Urinary bladder (tissue), 3 donors: ENCODE measurements at regions not wholly inside any gene's neighbourhood (a gene's known extent, or its start where the extent isn't known, plus 50 kb on each side); places are given as distances from the start of the nearest gene placed in this dataset.

ENCODE experiments used
- DNase-seq: peaks from one replicate; pipeline ENCODE4 v3.0.0-alpha.2; 2015; ENCODE audit errors: extremely low spot score
- H3K27ac ChIP-seq: one replicate; pipeline ENCODE4 v1.5.1; 2013; ENCODE audit warnings: low read depth, mild to moderate bottlenecking, moderate library complexity
- H3K36me3 ChIP-seq: one replicate; pipeline ENCODE4 v1.6.1; 2013; ENCODE audit warnings: mild to moderate bottlenecking, moderate library complexity; ENCODE audit not compliant: insufficient read depth
- H3K4me1 ChIP-seq: one replicate; pipeline ENCODE4 v1.6.1; 2013; ENCODE audit warnings: mild to moderate bottlenecking, moderate library complexity; ENCODE audit not compliant: insufficient read depth
- H3K4me3 ChIP-seq: one replicate; pipeline ENCODE4 v1.5.1; 2013; ENCODE audit warnings: low read depth, low read length
- WGBS: extraction: QIAGEN DNeasy Blood & Tissue Kit; methylation state at CpG from one replicate; pipeline ENCODE4 v1.1.7; 2013; 5-methylcytosine and 5-hydroxymethylcytosine counted together
- donor health status: healthy with polysubstance abuse.
- donor health status: healthy.

GRCh38 chr3:28669870-28670269 is 321.2 kb upstream of the AZI2 start:
- no peaks in the 10 kb centered on the region for H3K4me1 ChIP-seq
- no peak overlapping the region for H3K4me3 ChIP-seq
- no peaks in the 10 kb centered on the region for H3K36me3 ChIP-seq
- DNase-seq, result no peak
- no peak overlapping the region for H3K27ac ChIP-seq
- WGBS, result 91% methylated on average over 2 of the region's 2 CpGs

- WGBS, result 63% methylated on average over 2 of the region's 2 CpGs
- Histone ChIP-seq H3K36me3 (no peaks in the 10 kb centered on the region), H3K4me3 (no peak overlapping the region), H3K27ac (no peak overlapping the region), H3K4me1 (no peaks in the 10 kb centered on the region)
- no peak for DNase-seq
Observed at GRCh38 chr3:28672406-28672805, 323.8 kb upstream of the AZI2 start.

GRCh38 chr3:28673446-28673845 is 324.8 kb upstream of the AZI2 start:
- Histone ChIP-seq H3K36me3 (no peaks in the 10 kb centered on the region), H3K4me1 (no peaks in the 10 kb centered on the region), H3K4me3 (no peak overlapping the region), H3K27ac (no peak overlapping the region)
- DNase-seq, result no peak
- 82% methylated on average over 3 of the region's 3 CpGs for WGBS

- DNase-seq, result no peak
- no peaks in the 10 kb centered on the region for H3K36me3 ChIP-seq
- WGBS, result 96% methylated on average over 4 of the region's 4 CpGs
- no peak overlapping the region for H3K27ac ChIP-seq
- H3K4me3 ChIP-seq, result no peak overlapping the region
- H3K4me1 ChIP-seq, result no peaks in the 10 kb centered on the region
Observed at GRCh38 chr3:28674212-28674611, 325.6 kb upstream of the AZI2 start.

- Histone ChIP-seq H3K27ac (no peak overlapping the region), H3K36me3 (no peaks in the 10 kb centered on the region), H3K4me1 (no peaks in the 10 kb centered on the region), H3K4me3 (no peak overlapping the region)
- DNase-seq, result no peak
- WGBS, result 62% methylated on average over 9 of the region's 9 CpGs
Observed at GRCh38 chr3:28677581-28677980, 329.0 kb upstream of the AZI2 start.

GRCh38 chr3:28678086-28678485 is 329.5 kb upstream of the AZI2 start:
- H3K4me1 ChIP-seq, result no peaks in the 10 kb centered on the region

GRCh38 chr3:28680050-28680449 is 331.4 kb upstream of the AZI2 start:
- WGBS, result 96% methylated on average over 3 of the region's 3 CpGs
- no peaks in the 10 kb centered on the region for H3K4me1 ChIP-seq
- no peak overlapping the region for H3K4me3 ChIP-seq
- no peak for DNase-seq
- H3K36me3 ChIP-seq, result no peaks in the 10 kb centered on the region
- no peak overlapping the region for H3K27ac ChIP-seq

More at GRCh38 chr3:28678086-28678485, 329.5 kb upstream of the AZI2 start:
- DNase-seq, result no peak
- 58% methylated on average over 8 of the region's 8 CpGs for WGBS
- Histone ChIP-seq H3K4me3 (no peak overlapping the region), H3K27ac (no peak overlapping the region), H3K36me3 (no peaks in the 10 kb centered on the region)

GRCh38 chr3:28682121-28682520 is 333.5 kb upstream of the AZI2 start:
- WGBS, result 40% methylated on average over 1 of the region's 1 CpG
- no peak for DNase-seq
- Histone ChIP-seq H3K27ac (no peak overlapping the region), H3K36me3 (no peaks in the 10 kb centered on the region), H3K4me3 (no peak overlapping the region), H3K4me1 (no peaks in the 10 kb centered on the region)

GRCh38 chr3:28690176-28690575 is 341.6 kb upstream of the AZI2 start:
- 72% methylated on average over 2 of the region's 2 CpGs for WGBS
- Histone ChIP-seq H3K4me1 (no peaks in the 10 kb centered on the region), H3K4me3 (no peak overlapping the region), H3K27ac (no peak overlapping the region), H3K36me3 (no peaks in the 10 kb centered on the region)
- no peak for DNase-seq

- no peak for DNase-seq
- H3K36me3 ChIP-seq, result no peaks in the 10 kb centered on the region
- WGBS, result 64% methylated on average over 2 of the region's 2 CpGs
- no peaks in the 10 kb centered on the region for H3K4me1 ChIP-seq
- H3K27ac ChIP-seq, result no peak overlapping the region
- no peak overlapping the region for H3K4me3 ChIP-seq
Observed at GRCh38 chr3:28698706-28699105, 350.1 kb upstream of the AZI2 start.

- Histone ChIP-seq H3K36me3 (no peaks in the 10 kb centered on the region), H3K27ac (no peak overlapping the region), H3K4me1 (no peaks in the 10 kb centered on the region), H3K4me3 (no peak overlapping the region)
- no peak for DNase-seq
- WGBS, result 78% methylated on average over 2 of the region's 2 CpGs
Observed at GRCh38 chr3:28699283-28699682, 350.7 kb upstream of the AZI2 start.

GRCh38 chr3:28700728-28701127 is 352.1 kb upstream of the AZI2 start:
- Histone ChIP-seq H3K36me3 (no peaks in the 10 kb centered on the region), H3K4me3 (no peak overlapping the region), H3K27ac (no peak overlapping the region), H3K4me1 (no peaks in the 10 kb centered on the region)
- 89% methylated on average over 5 of the region's 5 CpGs for WGBS
- no peak for DNase-seq

GRCh38 chr3:28703843-28704242 is 355.2 kb upstream of the AZI2 start:
- no peak overlapping the region for H3K27ac ChIP-seq
- no peaks in the 10 kb centered on the region for H3K36me3 ChIP-seq
- no peak for DNase-seq
- no peaks in the 10 kb centered on the region for H3K4me1 ChIP-seq
- H3K4me3 ChIP-seq, result no peak overlapping the region

GRCh38 chr3:28711293-28711692 is 362.7 kb upstream of the AZI2 start:
- Histone ChIP-seq H3K4me1 (no peaks in the 10 kb centered on the region), H3K4me3 (no peak overlapping the region), H3K36me3 (no peaks in the 10 kb centered on the region), H3K27ac (no peak overlapping the region)
- 90% methylated on average over 2 of the region's 2 CpGs for WGBS
- DNase-seq, result no peak

- H3K4me1 ChIP-seq, result no peaks in the 10 kb centered on the region
- WGBS, result 80% methylated on average over 4 of the region's 4 CpGs
- H3K4me3 ChIP-seq, result no peak overlapping the region
- no peak overlapping the region for H3K27ac ChIP-seq
- no peak for DNase-seq
- no peaks in the 10 kb centered on the region for H3K36me3 ChIP-seq
Observed at GRCh38 chr3:28716939-28717338, 368.3 kb upstream of the AZI2 start.
